ENCODE measurements at regions not wholly inside any gene's neighbourhood (a gene's known extent, or its start where the extent isn't known, plus 50 kb on each side); places are given as distances from the start of the nearest gene placed in this dataset.

DNA sequence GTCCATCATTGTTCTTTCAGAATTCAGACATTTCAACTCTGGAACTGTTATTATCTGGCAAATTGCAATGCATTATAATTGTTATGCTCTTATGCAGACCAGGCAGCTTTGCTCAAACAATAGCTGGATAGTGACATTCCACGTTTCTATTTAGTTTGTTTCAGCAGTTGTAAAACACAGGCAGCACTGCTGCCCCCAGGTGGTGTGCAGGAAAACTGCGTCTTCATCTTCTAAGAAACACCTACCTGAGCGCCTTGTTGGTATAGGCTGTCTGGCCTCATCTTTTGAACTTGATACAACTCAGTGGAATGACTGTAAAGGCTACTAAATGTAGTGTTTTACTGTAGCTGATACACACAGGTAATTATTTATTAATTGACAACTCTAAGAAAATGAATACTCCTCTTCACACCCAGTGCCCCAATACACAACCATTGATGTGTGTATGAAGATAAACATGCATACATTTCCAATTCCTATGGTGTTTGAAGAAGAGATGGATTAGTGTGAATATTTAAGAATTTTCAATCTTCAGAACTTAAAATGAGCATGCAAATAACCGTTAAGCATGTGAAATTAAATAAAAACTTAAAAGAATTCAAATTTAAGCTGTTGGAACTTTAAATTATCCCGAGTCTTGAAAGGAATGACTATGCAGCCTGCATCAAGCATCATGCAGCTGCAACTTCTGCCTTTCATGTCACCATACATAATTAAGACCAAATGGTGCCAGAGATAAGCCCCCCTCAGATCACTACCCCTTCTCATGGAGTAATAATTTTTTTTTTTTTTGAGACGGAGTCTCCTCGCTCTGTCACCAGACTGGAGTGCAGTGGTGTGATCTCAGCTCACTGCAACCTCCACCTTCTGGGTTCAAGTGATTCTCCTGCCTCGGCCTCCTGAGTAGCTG, 85.6 kb downstream of the CD8B2 start:
- DNase-seq = no peak

- DNase-seq = no peak
Observed at GRCh38 chr2:106573773-106574172, 86.6 kb downstream of the CD8B2 start.

GRCh38 chr2:106575955-106576354, 88.8 kb downstream of the CD8B2 start:
- DNase-seq = no peak

GRCh38 chr2:106577255-106577651, 90.1 kb downstream of the CD8B2 start:
- no peak for DNase-seq

DNA sequence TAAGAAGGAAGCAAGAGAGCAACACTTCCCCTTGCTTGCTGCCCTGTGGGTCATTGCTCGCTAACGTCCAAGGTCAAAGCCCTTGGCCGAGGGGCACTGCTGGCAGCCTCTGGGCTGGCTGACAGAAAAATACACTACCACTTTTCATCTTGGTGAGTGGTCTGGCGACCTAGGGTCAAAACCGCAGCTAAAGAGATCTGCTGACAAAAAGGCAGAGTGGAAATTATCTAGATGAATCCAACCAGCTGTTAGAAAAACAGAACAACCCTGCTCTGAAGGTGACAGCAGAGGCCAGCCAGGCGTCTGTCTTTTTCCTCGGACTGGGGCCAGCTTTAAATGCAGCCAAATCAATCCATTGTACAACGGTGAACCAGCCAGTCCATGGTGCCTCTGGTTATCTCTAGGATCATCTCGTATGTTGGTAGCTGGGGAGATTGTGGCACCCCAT, 92.6 kb downstream of the CD8B2 start:
- no peak for DNase-seq

- DNase-seq = no peak
Observed at GRCh38 chr2:106580241-106580640, 93.1 kb downstream of the CD8B2 start.

DNA sequence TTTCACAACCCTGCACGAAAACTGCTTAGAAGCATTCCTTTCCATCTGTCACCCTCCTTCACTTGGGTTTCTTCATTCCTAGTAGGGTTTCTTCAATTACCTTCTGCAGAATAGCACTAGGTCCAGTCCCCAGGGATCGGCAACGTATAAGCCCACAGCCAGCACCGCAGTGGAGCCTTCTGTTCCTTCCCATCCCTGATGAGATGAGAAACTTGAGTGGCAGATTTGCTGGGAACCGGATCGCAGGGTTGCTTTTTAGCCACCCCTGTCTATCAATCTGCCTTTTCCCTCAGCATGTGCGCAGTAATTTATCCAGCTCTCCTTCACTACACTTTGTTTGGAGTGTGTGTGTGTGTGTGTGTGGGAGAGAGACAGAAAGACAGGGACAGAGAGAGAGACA, 94.2 kb downstream of the CD8B2 start:
- no peak for DNase-seq

DNA sequence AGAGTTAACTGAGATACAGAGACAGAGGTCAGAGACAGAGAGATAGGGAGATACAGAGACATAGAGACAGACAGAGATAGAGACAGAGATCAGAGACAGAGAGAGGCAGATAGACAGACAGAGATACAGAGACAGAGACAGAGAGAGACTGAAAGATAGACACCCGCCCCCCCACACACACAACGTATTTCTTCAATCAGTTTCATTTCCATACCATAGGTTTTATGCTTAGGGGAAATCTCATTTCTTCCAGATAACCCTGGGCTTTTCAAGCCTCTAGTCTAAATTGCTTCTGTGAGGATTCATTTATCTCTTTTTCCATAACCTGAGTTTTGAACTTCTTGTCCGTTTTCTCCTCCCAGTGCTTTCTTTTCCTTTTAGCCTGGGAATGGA, 94.6 kb downstream of the CD8B2 start:
- DNase-seq = no peak

DNA sequence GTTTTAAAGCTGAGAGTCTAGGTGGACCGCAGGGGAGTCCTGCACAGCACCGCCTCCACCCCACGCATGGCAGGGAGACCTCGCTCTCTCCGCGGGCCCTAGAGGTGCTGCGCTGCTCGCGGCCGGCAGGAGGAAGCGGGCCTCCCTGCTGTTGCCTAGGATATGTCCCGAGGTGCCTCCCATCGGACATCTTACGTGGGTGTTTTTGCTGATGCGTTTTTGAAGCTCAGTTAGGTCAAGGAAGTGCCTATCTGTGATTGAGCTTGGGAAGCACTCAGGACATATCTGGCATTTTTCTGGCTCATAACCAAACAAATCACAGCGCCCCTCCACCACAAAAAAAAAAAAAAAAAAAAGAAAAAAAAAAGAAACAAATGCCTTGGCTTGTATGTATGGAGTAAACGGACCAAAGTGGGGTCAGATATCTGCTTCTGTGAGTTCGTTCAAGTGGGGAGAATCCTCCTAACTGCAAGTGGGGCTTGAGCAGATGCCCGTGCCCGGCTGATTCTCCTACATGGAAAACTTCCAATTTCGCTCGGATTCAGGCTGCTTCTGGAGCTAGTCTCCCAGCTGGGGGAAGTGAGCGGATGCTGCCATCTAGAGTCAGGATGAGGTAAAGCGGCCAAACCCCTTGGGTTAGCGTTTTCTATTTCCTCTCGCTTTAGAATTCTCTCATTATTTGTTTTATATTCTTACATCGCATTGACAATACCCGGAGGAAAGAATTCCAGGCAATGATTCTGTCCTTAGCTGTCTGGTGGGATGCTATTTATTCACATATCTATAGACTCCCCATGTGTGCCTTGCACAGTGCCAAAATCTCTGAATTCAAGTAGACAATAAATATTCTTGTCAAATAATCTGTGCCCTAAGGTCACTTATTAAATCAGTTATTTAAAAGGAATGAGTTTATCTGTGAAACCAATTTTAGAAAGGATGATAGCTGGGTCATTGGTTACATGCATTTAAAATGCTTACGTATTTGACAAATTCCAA, 95.3 kb downstream of the CD8B2 start:
- DNase-seq = peak; percentile 41

DNA sequence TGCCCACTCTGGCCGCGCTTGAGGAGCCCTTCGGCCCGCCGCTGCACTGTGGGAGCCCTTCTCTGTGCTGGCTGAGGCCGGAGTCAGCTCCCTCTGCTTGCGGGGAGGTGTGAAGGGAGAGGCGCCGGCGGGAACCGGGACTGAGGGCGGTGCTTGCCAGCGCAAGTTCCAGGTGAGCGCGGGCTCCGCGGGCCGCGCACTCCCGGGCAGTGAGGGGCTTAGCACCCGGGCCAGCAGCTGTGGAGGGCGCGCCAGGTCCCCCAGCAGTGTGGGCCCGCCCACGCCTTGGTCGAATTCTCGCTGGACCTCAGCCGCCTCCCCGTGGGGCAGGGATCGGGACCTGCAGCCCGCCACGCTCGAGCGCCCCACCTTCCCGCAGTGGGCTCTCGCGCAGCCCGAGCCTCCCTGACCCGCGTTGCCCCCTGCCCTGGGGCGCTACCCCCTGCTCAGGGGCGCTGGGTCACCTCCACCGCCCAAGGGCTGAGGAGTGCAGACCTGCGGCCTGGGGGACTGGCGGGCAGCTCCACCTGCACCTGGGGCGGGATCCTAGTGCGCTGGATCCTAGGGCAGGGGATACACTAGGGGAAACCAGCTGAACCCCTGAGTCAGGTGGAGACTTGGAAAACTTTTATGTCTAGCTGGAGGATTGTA, 97.3 kb downstream of the CD8B2 start:
- DNase-seq = no peak

DNA sequence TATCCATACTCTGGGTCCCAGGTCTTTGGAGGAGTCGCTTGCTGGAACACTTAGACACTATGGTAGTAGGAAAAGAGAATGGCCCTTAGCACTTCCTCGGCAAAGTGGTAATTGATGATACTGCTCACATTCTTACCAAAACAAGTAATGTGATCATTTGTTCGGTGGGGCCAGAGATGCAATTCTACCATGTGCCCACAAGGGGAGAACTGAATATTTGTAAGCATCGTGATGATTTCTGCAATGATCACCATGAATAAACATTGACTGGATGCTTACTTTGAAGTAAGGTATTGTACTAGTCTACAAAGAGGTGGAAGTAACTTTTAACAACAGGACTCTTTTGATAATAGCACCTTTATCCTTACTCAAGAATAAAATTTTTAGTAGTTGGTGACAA, 109.7 kb downstream of the CD8B2 start:
- no peak for DNase-seq

- DNase-seq = no peak
Observed at GRCh38 chr2:106599540-106599939, 112.4 kb downstream of the CD8B2 start.

GRCh38 chr2:106602042-106602441, 114.9 kb downstream of the CD8B2 start:
- DNase-seq = no peak

DNA sequence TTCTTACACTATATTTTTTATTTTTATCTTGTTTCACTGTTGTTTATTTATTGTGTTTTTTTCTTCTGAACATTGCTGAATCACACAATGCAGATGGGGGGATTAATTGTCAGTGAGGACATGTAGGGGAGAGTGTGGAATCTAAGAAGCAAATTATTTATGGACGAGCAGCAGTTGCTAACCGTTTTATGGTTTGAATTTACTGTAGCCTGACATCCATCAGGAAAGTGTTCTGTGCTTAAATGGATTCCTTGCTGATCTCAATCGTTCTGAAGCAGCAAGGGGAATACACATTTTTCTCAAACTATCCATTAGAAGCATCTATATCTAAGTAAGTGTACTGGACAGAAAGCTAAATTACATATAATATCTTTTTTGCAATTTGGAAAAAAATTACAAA, 119.5 kb downstream of the CD8B2 start:
- no peak for DNase-seq

DNA sequence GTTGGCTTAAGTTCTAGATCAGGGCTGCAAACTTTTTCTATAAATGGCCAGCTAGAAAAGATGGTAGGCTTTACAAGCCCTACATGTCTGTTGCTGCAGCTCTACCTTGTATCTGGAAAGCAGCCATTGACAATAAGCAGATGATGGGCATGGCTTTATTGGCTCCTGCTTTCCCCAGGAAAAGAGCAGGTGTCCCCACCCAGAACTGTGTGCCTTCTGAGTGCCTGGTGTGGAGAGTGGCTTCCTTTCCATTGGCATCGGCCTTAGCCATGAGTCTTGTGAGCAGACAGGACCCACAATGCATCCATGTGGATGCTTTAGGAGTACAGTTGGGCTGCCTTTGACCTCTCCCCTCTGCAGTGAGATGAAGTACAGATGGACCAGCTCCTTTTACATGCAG, 120.2 kb downstream of the CD8B2 start:
- DNase-seq = no peak

- DNase-seq = no peak
Observed at GRCh38 chr2:106609780-106610179, 122.6 kb downstream of the CD8B2 start.

- no peak for DNase-seq
Observed at GRCh38 chr2:106614511-106615291, 127.5 kb downstream of the CD8B2 start.

DNA sequence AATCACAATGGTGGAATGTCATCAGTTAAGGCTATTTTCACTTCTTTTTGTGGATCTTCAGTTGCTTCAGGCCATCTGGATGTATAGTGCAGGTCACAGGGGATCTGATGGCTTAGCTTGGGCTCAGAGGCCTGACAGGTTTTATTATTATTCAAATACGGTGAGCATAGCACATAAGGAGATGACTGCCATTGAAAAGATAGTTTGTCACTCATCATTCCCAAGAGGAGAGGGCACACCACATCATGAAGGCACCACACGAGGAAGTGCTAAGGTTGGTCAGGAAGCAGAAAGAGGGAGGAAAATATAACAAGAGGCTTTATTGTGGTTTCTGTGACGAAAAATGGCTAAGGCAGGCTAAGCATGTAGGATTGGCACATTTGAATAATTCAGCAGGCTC, 131.4 kb downstream of the CD8B2 start:
- DNase-seq = no peak

- DNase-seq = no peak
Observed at GRCh38 chr2:106623456-106623855, 136.3 kb downstream of the CD8B2 start.

DNA sequence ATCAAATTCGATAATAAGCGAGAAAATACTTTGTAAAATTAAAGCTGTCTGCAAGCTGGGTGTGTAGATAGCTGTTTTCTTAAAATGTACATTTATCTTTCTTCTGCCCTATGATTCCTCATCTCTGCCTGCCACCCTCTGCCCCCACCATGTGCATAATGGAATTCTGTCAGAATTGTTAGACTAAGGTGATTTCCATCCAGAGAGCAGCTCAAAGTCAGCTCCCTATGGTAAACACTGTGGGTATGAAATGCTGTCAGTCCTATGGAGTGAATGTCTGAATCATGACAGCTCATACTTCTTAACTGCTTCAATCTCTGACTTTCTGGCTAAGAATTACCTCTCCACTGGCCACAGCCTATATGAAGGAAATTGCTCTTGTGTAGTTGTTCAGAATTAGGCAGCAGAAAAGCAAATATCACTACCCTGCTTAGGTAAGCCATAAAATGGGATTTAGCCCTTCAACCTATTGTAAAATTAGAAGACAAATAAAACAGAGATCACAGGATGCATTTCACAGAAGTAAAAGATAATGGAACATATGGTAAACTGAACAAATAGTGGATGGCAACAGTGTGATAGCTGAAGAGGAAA, 137.7 kb downstream of the CD8B2 start:
- no peak for DNase-seq

DNA sequence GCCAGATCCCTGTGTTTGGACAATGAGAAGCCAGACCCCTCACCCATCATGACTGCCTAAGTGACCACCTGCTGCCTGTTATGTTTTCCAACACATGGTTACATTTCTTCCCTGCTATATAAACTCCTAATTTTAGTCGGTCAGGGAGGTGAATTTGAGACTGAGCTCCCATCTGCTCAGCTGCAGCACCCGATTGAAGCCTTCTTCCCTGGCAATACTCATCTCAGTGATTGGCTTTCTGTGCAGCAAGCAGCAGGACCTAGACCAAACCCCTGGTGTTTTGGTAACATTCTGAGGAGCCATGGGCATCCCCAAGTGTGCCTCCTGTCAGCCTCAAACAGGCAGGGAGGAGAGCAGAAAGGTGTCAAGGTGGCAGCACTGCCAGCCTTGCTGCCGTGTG, 141.2 kb downstream of the CD8B2 start:
- no peak for DNase-seq

DNA sequence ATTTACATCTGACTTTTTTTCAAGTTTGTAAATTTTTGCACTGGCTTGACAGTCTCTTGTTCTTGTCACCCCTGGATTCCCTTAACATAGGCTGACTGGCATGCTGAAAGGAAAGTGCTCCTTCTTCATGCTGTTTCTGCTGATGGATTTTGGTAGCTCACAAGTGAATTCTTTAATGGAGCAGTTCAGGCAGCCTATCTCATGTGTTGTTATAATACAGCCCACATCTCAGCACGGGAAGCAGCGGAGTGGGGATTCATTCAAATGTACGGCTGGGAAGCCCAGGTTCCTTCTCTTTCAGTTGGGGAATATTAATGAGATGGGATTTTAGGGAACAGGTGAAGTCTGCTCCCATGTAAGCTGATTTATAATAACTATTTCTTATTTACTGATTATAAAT, 142.8 kb downstream of the CD8B2 start:
- no peak for DNase-seq

Measured in NCI-H1048 (cell line).